Tibial nerve (tissue), 3 donors: ENCODE measurements at regions not wholly inside any gene's neighbourhood (a gene's known extent, or its start where the extent isn't known, plus 50 kb on each side); places are given as distances from the start of the nearest gene placed in this dataset.

Experiments
- POLR2A ChIP-seq, 2 donors: fragments of 450-650 bp; IDR thresholded peaks; one replicate each; pipeline ENCODE4 v1.6.1; 2017; ENCODE audit warnings: antibody characterized with exemption in 2 of 2, mild to moderate bottlenecking in 2 of 2, moderate library complexity in 2 of 2
- TF ChIP-seq, protein P1 (sequence below), 5 experiments: fragments of 200-600 bp in 3 of 5; fragments of 450-650 bp in 2 of 5; sonication (generic) in 3 of 5; IDR thresholded peaks; one replicate each; pipeline ENCODE4 v1.5.1; 2016 to 2019; ENCODE audit warnings: antibody characterized with exemption in 5 of 5, mild to moderate bottlenecking in 3 of 5, moderate library complexity in 2 of 5

GRCh38 chr15:62788224-62788623 is 254.3 kb upstream of the TPM1 start:
- TF ChIP-seq POLR2A (IDR thresholded peaks at IDR 0.05), result no peak
- TF ChIP-seq, protein P1, sequence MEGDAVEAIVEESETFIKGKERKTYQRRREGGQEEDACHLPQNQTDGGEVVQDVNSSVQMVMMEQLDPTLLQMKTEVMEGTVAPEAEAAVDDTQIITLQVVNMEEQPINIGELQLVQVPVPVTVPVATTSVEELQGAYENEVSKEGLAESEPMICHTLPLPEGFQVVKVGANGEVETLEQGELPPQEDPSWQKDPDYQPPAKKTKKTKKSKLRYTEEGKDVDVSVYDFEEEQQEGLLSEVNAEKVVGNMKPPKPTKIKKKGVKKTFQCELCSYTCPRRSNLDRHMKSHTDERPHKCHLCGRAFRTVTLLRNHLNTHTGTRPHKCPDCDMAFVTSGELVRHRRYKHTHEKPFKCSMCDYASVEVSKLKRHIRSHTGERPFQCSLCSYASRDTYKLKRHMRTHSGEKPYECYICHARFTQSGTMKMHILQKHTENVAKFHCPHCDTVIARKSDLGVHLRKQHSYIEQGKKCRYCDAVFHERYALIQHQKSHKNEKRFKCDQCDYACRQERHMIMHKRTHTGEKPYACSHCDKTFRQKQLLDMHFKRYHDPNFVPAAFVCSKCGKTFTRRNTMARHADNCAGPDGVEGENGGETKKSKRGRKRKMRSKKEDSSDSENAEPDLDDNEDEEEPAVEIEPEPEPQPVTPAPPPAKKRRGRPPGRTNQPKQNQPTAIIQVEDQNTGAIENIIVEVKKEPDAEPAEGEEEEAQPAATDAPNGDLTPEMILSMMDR (IDR thresholded peaks at IDR 0.05), result no peak
